Myocyte (in vitro differentiated cells): ENCODE measurements at regions not wholly inside any gene's neighbourhood (a gene's known extent, or its start where the extent isn't known, plus 50 kb on each side); places are given as distances from the start of the nearest gene placed in this dataset.
A peak's percentile ranks its signal among the peaks of the same experiment; 100 is the strongest.

Experiments used
- DNase-seq: peaks from one replicate; pipeline ENCODE4 v3.0.0-alpha.2; 2012; ENCODE audit warnings: low read depth

GRCh38 chr1:216825557-216825956 is 102.3 kb upstream of the ESRRG start:
- no peak for DNase-seq

GRCh38 chr1:216824511-216824910 is 101.3 kb upstream of the ESRRG start:
- no peak for DNase-seq

GRCh38 chr1:216823731-216824130 is 100.5 kb upstream of the ESRRG start:
- no peak for DNase-seq

- DNase-seq, result no peak
These were observed 99.3 kb upstream of the ESRRG start for GRCh38 chr1:216822480-216822879.

GRCh38 chr1:216820345-216820744 is 97.1 kb upstream of the ESRRG start:
- peak; percentile 89 for DNase-seq

- no peak for DNase-seq
These were observed 95.1 kb upstream of the ESRRG start for GRCh38 chr1:216818284-216818683.

GRCh38 chr1:216815260-216816131 is 92.3 kb upstream of the ESRRG start:
- peak; percentile 89 for DNase-seq

- no peak for DNase-seq
These were observed 91.5 kb upstream of the ESRRG start for GRCh38 chr1:216814576-216815259.

GRCh38 chr1:216812966-216813365 is 89.7 kb upstream of the ESRRG start:
- peak; percentile 93 for DNase-seq

- DNase-seq, result no peak
These were observed 86.4 kb upstream of the ESRRG start for GRCh38 chr1:216809649-216810048.

GRCh38 chr1:216807696-216808095 is 84.5 kb upstream of the ESRRG start:
- peak; percentile 61 for DNase-seq

- DNase-seq, result no peak
These were observed 82.7 kb upstream of the ESRRG start for GRCh38 chr1:216805953-216806352.

- DNase-seq, result no peak
These were observed 82.0 kb upstream of the ESRRG start for GRCh38 chr1:216805233-216805632.

- no peak for DNase-seq
These were observed 80.9 kb upstream of the ESRRG start for GRCh38 chr1:216804111-216804510.

- no peak for DNase-seq
These were observed 71.4 kb upstream of the ESRRG start for GRCh38 chr1:216794586-216794985.

GRCh38 chr1:216793973-216794372 is 70.7 kb upstream of the ESRRG start:
- no peak for DNase-seq

GRCh38 chr1:216793303-216793702 is 70.1 kb upstream of the ESRRG start:
- DNase-seq, result no peak

- no peak for DNase-seq
These were observed 65.4 kb upstream of the ESRRG start for GRCh38 chr1:216788671-216789070.

- DNase-seq, result no peak
These were observed 62.5 kb upstream of the ESRRG start for GRCh38 chr1:216785737-216786136.

- no peak for DNase-seq
These were observed 62.0 kb upstream of the ESRRG start for GRCh38 chr1:216785221-216785620.

GRCh38 chr1:216779686-216780085 is 56.5 kb upstream of the ESRRG start:
- DNase-seq, result no peak

GRCh38 chr1:216778737-216779136 is 55.5 kb upstream of the ESRRG start:
- DNase-seq, result no peak

- no peak for DNase-seq
These were observed 53.9 kb upstream of the ESRRG start for GRCh38 chr1:216777148-216777547.
